ENCODE measurements at regions not wholly inside any gene's neighbourhood (a gene's known extent, or its start where the extent isn't known, plus 50 kb on each side); places are given as distances from the start of the nearest gene placed in this dataset.

GRCh38 chr9:78892769-78893168 lies 595.8 kb downstream of the PSAT1 start:
- no peak for DNase-seq (ENCODE audit: low read depth)
- in situ Hi-C loops (cut with HindIII; ENCODE audit: low sequenced_read_pairs), result no loop called here
- no peak overlapping the region for H3K4me3 ChIP-seq (ENCODE audit: low read depth, low read length)
- TF ChIP-seq CTCF (IDR thresholded peaks at IDR 0.05; ENCODE audit: low read depth, low read length, missing control alignments), result no peak

GRCh38 chr9:78893774-78894401 lies 597.0 kb downstream of the PSAT1 start:
- no peak for DNase-seq (ENCODE audit: low read depth)
- TF ChIP-seq CTCF (IDR thresholded peaks at IDR 0.05; ENCODE audit: low read depth, low read length, missing control alignments), result no peak
- in situ Hi-C loops (cut with HindIII; ENCODE audit: low sequenced_read_pairs), result no loop called here
- no peak overlapping the region for H3K4me3 ChIP-seq (ENCODE audit: low read depth, low read length)

- H3K4me3 ChIP-seq (ENCODE audit: low read depth, low read length), result no peak overlapping the region
- in situ Hi-C loops (cut with HindIII; ENCODE audit: low sequenced_read_pairs), result no loop called here
- DNase-seq (ENCODE audit: low read depth), result no peak
- no peak for TF ChIP-seq CTCF (IDR thresholded peaks at IDR 0.05; ENCODE audit: low read depth, low read length, missing control alignments)
These were observed 599.6 kb downstream of the PSAT1 start for GRCh38 chr9:78896479-78896878.

- TF ChIP-seq CTCF (IDR thresholded peaks at IDR 0.05; ENCODE audit: low read depth, low read length, missing control alignments), result no peak
- no peak overlapping the region for H3K4me3 ChIP-seq (ENCODE audit: low read depth, low read length)
- in situ Hi-C loops (cut with HindIII; ENCODE audit: low sequenced_read_pairs), result no loop called here
- DNase-seq (ENCODE audit: low read depth), result no peak
These were observed 601.3 kb downstream of the PSAT1 start for GRCh38 chr9:78898234-78898633.

GRCh38 chr9:78899006-78899405 lies 602.1 kb downstream of the PSAT1 start:
- no peak for DNase-seq (ENCODE audit: low read depth)
- no peak for TF ChIP-seq CTCF (IDR thresholded peaks at IDR 0.05; ENCODE audit: low read depth, low read length, missing control alignments)
- in situ Hi-C loops (cut with HindIII; ENCODE audit: low sequenced_read_pairs), result no loop called here
- no peak overlapping the region for H3K4me3 ChIP-seq (ENCODE audit: low read depth, low read length)

GRCh38 chr9:78900500-78900899 lies 603.6 kb downstream of the PSAT1 start:
- H3K4me3 ChIP-seq (ENCODE audit: low read depth, low read length), result no peak overlapping the region
- TF ChIP-seq CTCF (IDR thresholded peaks at IDR 0.05; ENCODE audit: low read depth, low read length, missing control alignments), result no peak
- in situ Hi-C loops (cut with HindIII; ENCODE audit: low sequenced_read_pairs), result no loop called here
- DNase-seq (ENCODE audit: low read depth), result no peak
